NCI-H128 (cell line): ENCODE measurements at regions not wholly inside any gene's neighbourhood (a gene's known extent, or its start where the extent isn't known, plus 50 kb on each side); places are given as distances from the start of the nearest gene placed in this dataset.
A peak's percentile ranks its signal among the peaks of the same experiment; 100 is the strongest.
"Not testable (repeated sequence)": the region's sequence is repeated elsewhere in the genome, so short reads cannot be mapped to it uniquely, and the experiment has no call there.

Experiments
- DNase-seq: peaks from one replicate; lab custom pipeline; 2025; ENCODE audit not compliant: unreplicated experiment; lab: John Stamatoyannopoulos, UW

- DNase-seq = no peak
Measured at GRCh38 chr2:84057917-84058560, 401.0 kb downstream of the SUCLG1 start.

GRCh38 chr2:84055816-84056215, 403.3 kb downstream of the SUCLG1 start:
- DNase-seq = no peak

GRCh38 chr2:84054577-84054976, 404.5 kb downstream of the SUCLG1 start:
- DNase-seq = not testable (repeated sequence)

- DNase-seq = no peak
Measured at GRCh38 chr2:84052913-84053312, 406.2 kb downstream of the SUCLG1 start.

GRCh38 chr2:84052043-84052442, 407.0 kb downstream of the SUCLG1 start:
- no peak for DNase-seq

- no peak for DNase-seq
Measured at GRCh38 chr2:84048964-84049363, 410.1 kb downstream of the SUCLG1 start.

- no peak for DNase-seq
Measured at GRCh38 chr2:84041506-84041905, 417.6 kb downstream of the SUCLG1 start.

- no peak for DNase-seq
Measured at GRCh38 chr2:84040281-84040680, 418.8 kb downstream of the SUCLG1 start.

- DNase-seq = no peak
Measured at GRCh38 chr2:84038866-84039265, 420.2 kb downstream of the SUCLG1 start.

GRCh38 chr2:84033347-84033974, 425.6 kb downstream of the SUCLG1 start:
- no peak for DNase-seq

- DNase-seq = no peak
Measured at GRCh38 chr2:84031312-84032050, 427.6 kb downstream of the SUCLG1 start.

- no peak for DNase-seq
Measured at GRCh38 chr2:84029903-84030575, 429.0 kb downstream of the SUCLG1 start.

- no peak for DNase-seq
Measured at GRCh38 chr2:84026818-84027217, 432.3 kb downstream of the SUCLG1 start.

- DNase-seq = peak; percentile 7
Measured at GRCh38 chr2:84022810-84023431, 436.2 kb downstream of the SUCLG1 start.

GRCh38 chr2:84017010-84017409, 442.1 kb downstream of the SUCLG1 start:
- no peak for DNase-seq

- DNase-seq = no peak
Measured at GRCh38 chr2:84016183-84016582, 442.9 kb downstream of the SUCLG1 start.

- DNase-seq = no peak
Measured at GRCh38 chr2:83997889-83998288, 461.2 kb downstream of the SUCLG1 start.

GRCh38 chr2:83994633-83995179, 464.4 kb downstream of the SUCLG1 start:
- no peak for DNase-seq

GRCh38 chr2:83993873-83994632, 465.0 kb downstream of the SUCLG1 start:
- DNase-seq = no peak

- DNase-seq = no peak
Measured at GRCh38 chr2:83991992-83992391, 467.1 kb downstream of the SUCLG1 start.
